HK-2 (cell line): ENCODE measurements at regions not wholly inside any gene's neighbourhood (a gene's known extent, or its start where the extent isn't known, plus 50 kb on each side); places are given as distances from the start of the nearest gene placed in this dataset.
A peak's percentile ranks its signal among the peaks of the same experiment; 100 is the strongest.
"Not testable (repeated sequence)": the region's sequence is repeated elsewhere in the genome, so short reads cannot be mapped to it uniquely, and the experiment has no call there.

Source experiments
- DNase-seq: peaks from one replicate; pipeline ENCODE4 v3.0.0-alpha.2; 2018; ENCODE audit not compliant: unreplicated experiment

DNA sequence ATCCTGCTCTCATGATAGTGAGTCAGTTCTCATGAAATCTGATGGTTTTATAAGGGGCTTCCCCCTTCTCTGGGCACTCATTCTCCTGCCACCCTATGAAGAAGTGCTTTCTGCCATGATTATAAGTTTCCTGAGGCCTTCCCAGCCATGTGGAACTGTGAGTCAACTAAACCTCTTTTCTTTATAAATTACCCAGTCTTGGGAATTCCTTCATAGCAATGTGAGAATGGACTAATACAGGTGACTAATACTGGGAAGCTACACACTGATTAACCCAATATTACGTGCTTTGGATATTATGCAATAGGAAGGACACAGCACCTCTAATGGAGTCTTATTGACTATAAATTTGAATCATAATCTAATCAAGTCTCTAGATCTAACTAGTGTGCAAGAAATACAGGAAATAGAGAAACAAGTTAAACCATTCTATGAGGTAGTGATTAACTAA, 107.2 kb upstream of the ETAA1 start:
- DNase-seq, result peak; percentile 54

DNA sequence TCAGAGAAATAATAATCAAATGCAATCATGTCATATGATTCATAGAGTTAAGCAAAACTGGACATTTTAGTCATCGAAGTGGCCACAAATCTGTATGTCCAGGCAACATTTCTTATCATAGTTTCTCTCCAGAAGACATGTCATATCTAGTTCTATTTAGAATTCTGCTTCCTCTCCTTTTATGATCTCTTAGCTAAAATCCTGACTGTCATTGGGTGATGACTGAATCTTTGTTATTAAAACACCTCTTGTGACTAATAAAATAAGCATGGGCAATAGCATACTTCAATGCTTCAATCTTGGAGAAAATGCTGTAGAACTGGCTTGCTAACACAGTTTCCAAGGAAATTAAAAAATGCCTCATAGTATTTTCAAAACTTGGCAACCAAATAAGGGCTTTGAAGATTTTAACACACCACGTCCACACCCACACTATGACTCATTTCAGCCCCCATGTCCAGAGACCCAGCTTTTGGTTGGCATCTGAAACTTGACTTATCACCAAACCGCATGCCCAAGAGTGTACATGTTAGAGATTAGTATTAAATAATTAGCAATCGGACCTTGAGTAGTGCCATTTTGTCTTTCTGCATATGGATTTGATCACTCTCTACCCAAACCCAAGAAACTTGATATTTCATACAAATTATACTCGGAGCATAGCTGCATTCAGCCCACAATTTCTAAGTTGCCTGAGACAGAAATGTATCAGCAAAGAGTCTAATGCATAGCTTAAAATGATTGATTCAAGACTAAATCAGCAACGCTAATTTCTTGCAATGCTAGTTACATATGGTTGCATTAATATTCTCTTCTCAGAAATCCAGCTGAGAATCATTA, 106.5 kb upstream of the ETAA1 start:
- DNase-seq, result peak; percentile 42

DNA sequence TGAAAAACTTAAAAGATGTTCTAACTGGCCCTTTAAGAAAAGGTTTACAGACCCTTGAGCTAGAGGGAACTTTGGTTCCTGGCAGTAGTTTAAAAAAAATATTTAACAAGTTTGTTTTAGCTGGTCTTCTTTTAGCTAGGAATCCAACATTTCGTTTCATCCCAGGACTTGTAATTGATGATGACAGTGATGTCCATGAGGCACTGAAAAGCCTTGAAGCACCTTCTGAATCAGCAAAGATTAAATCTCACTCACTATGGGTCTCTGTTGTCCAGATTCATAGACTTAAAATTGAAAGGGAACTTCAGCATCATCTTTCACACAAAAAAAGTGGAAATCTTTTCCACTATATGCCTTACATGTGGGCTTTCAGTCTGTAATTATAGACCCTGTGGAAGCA, 102.9 kb upstream of the ETAA1 start:
- DNase-seq, result no peak

DNA sequence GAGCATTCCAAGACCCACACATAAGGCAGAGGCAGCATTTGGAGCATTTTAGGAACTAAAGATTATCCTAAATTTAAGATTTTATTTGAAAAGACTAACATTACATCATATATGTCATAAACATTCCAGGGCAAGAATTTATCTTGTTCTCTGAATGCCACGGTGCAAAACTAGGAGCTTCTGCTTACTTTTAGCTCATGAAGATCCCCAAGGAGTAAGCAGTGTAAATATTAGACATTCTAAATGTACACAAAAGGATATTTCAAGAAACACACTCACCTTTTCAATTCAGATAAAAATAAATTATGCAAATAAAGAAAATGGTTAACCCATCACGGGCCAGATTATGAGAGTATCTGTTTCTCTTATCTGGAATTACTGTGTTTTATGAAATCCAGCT, 101.7 kb upstream of the ETAA1 start:
- DNase-seq, result no peak

DNA sequence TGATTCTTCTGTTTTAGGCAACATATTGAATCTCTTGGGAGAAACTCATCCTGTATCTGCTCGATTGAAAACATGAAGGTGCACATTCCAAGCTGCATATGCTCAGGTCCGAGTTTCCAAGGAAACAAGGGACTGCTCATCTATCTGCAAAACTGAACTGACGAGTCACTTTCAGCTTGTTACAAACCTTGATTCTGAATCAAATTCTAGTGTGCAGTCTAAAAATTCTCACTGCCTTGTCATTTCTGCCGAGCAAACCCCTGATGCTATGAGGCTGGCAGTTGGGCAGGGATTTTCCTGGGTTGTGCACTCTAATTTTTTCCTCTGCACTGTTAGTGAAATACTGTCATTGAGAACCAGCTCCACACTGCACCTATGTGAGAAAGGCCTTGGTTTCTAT, 101.3 kb upstream of the ETAA1 start:
- DNase-seq, result no peak

DNA sequence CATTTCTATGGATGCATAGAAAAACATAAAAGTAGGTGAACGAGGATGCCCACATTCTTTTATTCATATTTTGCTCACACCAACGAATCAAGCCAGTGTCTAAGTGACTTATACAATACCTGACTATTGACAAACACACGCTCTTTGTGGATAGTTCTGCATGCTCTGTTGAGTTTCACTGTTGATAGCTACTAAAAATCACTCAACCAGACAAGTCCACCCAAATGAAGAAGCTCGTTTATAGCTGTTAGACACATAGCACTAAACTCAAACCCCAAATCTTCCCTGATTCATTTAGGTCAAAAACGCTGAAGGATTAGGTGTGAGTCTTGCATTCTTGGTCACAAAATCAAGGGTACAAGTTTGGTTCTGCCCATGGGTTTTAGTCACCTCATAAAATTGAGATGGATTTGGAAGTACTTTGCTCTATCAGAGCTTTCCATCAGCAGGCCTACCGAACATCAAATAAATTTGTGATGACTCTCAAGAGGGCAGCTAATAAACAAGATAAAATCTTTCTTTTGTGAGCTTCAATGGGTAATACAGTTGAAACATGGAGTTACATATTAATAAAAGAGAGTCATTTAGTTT, 92.7 kb upstream of the ETAA1 start:
- DNase-seq, result no peak

DNA sequence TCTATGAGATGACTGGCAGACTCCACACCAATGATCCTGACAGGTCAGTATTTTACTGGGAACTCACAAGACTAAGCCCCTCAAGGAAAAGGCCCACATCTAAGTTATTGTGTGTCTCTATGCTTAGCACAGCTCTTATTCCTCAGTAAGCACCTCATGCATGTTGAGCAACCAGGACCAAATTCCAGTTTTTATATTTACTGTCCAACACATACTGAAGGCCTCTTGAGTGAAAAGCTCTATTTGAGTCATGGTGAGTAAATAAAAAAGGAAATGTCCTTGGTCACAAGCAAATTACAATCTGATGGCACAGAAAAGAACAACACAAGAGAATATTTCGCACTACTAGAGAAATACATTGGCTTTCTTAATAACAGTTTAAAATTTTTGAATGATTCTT, 87.9 kb upstream of the ETAA1 start:
- no peak for DNase-seq

DNA sequence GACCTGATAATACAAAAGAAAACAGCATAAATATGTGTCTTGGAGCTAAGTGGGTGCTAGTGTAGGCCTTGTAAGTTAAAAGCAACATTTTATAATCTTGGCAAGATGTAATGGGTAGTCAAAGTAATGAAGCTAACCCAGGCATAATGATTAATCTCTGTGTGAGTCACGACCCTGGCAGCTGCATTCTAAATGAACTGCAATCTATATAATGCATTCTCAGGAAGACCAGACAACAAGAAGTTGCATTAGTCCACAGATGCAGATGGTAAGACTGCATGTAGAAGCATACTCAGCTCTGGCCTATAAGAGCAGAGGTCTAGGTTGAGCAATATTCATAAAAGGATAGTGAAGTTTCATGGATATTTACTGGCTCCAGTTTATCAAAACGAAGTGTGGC, 85.6 kb upstream of the ETAA1 start:
- no peak for DNase-seq

DNA sequence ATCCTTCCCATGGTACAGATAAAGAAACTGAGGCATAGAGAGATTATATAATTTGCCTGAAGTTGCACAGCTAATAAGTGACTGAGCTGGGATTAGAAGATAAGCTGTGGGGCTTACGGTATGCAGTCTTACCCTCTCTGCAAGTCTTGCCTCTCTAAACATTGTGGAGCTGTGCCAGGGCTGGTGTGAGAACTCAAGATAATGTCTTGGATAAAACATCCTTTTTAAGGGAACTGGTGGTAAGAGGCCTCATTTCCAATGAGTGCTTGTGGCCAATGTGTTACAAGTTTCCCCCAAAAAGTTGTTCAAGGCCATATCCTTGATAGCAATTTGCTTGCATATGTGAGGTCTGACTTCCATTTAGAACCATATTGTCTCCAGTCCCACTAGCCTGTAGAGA, 84.3 kb upstream of the ETAA1 start:
- no peak for DNase-seq

DNA sequence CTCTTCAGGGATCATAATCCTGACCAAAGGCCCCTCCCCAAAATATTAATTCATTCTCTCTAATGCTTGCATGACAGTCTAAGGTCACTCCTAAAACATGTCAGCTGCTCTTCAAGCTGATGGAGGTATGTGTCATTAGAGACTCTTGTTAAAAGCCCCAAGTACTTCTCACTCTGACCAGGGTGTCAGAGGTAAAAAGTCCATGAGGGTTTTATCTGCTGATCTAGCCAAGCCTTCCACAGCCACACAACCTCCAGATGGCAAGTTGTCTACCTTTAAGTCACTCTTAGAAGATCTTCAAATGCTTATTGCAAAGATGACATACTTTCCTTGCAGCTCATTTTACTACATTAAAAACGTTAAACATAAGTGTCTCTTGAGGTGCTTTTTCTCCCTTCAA, 83.6 kb upstream of the ETAA1 start:
- DNase-seq, result no peak

DNA sequence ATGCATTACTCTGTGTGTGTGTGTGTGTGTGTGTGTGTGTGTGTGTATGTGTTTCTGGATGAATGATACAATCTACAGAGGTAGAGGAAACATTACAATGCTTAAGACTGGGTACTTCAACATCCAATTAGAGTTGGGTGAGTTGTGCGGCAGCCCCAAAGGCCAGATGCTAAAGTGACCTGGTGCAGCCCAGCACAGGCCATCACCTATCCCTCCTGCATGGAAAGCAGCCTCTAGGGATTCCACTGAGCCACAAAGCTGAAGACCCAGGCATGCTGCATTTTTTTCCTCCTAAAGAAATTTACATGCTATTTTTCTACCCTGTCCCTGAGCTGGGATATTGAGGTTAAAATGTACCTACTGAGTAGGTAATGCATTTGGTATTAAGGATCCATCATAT, 79.1 kb upstream of the ETAA1 start:
- no peak for DNase-seq

DNA sequence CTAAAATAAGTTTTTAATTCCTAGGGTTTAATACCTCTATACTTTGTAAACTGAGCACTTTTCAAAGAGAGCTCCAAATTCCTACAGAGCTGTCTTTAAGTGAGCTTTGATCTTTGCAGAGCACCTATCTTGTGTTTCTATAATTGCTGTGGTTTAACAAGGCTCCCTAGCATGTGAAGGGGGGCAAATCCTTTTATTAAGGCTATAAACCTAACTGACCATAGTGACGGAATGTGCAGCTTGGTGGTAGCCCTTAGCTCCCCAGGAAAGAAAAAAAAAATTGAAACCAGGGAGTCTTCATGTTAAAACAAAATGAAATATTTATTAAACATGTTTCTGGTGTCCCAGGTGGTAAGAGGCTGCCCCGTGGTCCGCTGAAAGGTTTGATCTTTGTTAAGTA, 78.6 kb upstream of the ETAA1 start:
- DNase-seq, result no peak

DNA sequence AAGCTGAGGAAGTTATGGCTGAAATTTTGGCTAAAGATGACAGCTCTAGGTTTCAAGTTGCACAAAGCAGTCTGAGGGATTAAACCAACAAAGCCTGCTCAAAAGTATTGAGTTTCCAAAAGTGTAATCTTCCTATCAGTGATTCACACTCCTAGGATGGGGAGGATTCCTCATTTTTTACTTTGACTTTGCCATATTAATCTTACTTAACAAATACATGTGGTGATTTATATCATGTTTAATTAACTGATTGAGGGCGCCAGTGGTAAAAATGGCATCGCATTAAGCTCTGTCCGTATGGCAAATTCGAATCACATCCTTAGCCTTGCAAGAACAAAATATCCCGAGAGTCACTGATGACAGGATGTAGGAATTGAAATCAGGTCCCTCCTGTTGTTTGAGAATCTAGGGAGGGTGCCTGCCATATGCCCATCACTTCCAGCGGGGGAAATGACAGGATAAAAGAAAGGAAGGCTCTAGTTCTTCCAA, 78.1 kb upstream of the ETAA1 start:
- DNase-seq, result no peak

DNA sequence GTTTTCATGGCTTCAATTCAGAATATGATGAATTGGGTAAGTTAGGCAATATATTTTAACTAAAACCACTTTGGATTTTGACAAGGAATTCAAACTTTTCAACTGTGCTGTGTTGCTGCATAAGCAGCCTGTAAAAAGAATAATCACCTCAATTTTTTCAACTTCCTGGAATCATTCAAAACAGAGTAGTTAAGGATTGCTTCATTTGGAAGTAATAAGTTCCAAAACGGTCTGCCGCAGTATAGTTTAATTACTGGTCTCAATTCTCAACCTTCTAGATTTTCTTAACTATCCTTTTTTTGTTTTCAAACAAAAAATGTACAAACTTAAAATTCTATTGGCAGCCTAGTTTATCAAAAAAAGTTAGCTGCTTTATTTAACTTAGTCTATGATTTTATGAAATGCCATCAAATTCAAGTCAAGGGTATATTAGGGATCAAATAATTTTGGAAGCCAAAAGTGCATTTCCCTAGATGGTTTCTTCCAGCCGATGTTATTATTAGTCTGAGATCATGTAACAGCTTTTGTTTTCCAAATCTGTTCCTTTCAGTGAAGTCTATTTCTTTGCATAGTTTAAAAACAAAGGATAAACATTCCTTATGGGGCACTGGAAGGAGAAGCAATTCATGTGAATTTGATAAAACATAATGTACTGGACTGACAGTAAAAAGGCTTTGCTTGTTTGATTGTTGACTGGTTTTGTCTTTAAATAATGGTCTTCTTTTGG, 76.1 kb upstream of the ETAA1 start:
- DNase-seq, result no peak

DNA sequence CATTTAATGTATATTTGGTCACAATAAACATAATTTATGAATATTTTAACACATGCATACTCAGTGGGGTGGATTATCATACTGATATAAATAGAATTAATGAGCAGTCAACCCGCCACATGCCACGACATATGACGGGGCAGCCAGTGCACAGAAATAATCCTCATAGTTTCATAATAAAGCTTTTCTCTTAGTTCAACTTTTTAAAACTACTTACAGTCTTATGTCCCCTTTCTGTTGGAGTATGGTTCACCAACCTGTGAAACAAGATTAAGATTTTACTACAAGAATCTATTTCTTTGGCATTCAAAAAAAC, 75.6 kb upstream of the ETAA1 start:
- DNase-seq, result no peak

DNA sequence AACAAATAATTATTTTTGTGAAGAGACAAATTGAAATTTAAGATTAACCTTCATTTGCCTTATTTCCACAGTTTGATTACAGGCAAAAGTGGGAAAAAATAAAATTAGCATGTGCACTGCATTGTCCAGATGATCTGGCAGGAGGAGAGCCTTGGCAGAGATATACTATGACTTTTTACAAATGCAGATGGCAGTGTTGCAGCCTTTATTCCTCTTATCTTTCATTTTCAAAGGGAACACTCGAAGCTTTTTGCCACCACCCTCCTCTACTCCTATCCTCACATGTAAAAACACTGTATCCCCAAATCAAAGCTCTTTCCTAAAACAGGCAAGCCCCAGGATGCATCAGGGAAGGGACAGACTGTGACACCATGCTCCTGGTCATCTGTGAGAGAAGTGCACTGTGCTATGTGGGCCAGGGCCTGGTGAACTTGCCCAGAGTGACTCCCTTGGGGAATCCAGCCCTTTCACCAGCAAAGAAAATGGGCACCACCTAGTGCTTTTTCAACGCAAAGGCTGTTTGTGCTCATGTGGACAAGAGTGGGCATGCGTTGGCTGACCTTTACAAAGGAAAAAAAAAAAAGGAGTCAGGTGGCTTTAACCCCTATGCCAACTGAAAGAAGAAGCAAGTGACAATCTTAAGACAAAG, 74.7 kb upstream of the ETAA1 start:
- DNase-seq, result peak; percentile 56

DNA sequence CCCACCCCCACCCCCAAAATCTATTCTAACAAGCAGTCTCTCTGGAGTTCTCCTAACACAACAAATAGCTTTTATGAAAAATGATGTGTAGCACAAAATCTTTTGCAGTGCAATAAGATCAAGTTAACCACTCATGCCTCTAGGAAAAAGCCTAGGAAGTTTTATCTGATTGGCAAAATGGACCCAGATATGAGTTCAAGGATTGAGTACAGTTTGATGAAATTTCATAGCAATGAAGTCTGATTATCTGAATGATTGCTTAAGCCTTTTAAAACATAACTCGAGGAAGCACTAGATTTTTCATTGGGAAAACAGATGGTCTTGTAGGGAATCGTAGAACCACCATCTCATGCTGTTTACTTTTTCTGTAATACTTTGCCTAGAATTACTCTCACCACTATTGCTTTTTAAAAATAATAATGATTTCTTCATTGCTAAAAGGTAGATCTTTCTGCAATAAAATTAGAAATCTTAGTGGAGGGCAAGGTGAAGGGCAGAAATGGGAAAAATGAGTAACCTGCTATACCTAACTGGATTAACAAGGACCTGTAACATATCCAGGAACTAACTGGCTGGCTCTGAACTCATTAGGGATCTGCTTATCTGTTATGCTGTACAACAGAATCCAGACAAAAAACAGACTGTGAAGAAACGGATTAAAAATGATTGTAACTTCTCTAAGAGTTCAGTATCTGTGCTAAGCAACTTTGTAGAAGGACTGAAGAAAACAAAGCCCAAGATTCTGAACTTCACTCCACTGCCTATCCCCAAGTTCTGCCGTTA, 73.7 kb upstream of the ETAA1 start:
- DNase-seq, result no peak

DNA sequence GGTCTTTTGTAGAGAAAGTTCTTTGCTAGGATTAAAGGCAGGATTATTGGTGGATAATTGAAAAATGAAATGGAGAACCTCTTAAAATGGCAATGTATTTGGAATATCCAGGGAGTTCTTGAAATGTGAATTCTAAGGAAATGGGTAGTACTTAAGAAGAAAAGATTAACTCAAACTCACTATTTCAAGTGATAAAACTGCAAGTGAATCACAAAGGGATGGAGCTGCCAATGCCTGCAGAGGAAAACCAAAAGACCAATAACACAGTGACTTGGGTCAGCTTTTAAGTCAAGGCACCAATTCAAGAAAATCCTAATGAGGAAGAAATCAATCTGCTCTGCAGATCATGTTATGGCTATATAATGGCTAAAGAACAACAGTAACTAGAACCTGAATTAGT, 67.6 kb upstream of the ETAA1 start:
- DNase-seq, result no peak

DNA sequence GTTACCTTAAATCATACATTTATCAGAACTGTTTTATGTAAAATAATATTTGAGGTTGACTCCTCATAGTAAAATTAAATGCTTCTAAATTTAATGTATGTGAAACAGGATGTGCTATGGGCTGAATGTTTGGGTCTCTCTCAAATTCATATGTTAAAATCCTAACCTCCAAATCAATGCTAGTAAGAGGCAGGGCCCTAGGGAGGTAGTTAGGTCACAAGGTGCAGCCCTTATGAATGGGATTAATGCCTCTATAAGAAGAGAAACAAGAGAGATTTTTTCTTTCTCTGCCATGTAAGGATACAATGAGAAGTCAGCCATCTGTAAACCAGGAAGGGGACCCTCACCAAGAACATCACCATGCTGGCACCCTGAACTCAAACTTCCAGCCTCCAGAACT, 67.2 kb upstream of the ETAA1 start:
- DNase-seq, result no peak

DNA sequence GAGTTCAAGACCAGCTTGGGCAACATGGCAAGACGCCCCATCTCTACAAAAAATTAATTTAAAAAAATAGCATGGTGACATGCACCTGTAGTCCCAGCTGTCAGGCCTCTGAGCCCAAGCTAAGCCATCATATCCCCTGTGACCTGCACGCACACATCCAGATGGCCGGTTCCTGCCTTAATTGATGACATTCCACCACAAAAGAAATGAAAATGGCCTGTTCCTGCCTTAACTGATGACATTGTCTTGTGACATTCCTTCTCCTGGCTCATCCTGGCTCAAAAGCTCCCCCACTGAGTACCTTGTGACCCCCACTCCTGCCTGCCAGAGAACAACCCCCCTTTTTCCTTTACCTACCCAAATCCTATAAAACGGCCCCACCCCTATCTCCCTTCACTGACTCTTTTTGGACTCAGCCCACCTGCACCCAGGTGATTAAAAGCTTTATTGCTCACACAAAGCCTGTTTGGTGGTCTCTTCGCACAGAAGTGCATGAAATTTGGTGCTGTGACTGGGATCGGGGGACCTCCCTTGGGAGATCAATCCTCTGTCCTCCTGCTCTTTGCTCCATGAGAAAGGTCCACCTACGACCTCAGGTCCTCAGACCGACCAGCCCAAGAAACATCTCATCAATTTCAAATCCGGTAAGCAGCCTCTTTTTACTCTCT, 65.6 kb upstream of the ETAA1 start:
- DNase-seq, result not testable (repeated sequence)

DNA sequence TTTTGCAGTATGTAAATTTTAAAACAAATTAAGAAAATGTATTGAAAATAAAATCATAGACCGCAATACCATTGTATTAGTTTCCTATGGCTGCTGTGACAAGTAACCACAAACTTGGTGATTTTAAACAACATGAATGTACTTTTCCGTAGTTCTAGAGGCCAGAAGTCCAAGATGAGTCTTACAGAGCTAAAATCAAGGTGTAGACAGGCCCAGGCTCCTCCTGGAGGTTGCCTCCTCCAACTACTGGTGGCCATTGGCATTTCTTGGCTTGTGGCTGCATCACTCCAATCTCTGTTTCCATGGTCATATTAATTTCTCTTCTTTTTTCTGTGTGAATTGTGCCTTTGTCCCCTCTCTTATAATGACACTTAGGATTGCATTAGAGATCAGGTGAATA, 59.2 kb upstream of the ETAA1 start:
- no peak for DNase-seq
